Hepatocyte (in vitro differentiated cells): ENCODE measurements at regions not wholly inside any gene's neighbourhood (a gene's known extent, or its start where the extent isn't known, plus 50 kb on each side); places are given as distances from the start of the nearest gene placed in this dataset.

Experiments
- DNase-seq: peaks from one replicate; pipeline ENCODE4 v3.0.0-alpha.2; 2016; ENCODE audit warnings: low spot score
- H2AFZ ChIP-seq: fragments of 200-600 bp; sonication (generic); 2 replicates; pipeline ENCODE4 v1.6.0; 2016; ENCODE audit warnings: antibody characterized with exemption, mild to moderate bottlenecking
- H3K27ac ChIP-seq: fragments of 200-600 bp; sonication (generic); 2 replicates; pipeline ENCODE4 v1.5.1; 2016; ENCODE audit warnings: mild to moderate bottlenecking
- H3K27me3 ChIP-seq: fragments of 200-600 bp; sonication (generic); 2 replicates; pipeline ENCODE4 v1.6.1; 2016
- H3K36me3 ChIP-seq: fragments of 200-600 bp; sonication (generic); replicated peaks from 2 replicates; pipeline ENCODE4 v1.5.1; 2016; ENCODE audit warnings: low read depth; ENCODE audit not compliant: insufficient read depth
- H3K4me1 ChIP-seq: fragments of 200-600 bp; sonication (generic); 2 replicates; pipeline ENCODE4 v1.5.1; 2016; ENCODE audit warnings: mild to moderate bottlenecking, moderate library complexity; ENCODE audit not compliant: insufficient read depth
- H3K4me2 ChIP-seq: fragments of 200-600 bp; sonication (generic); 2 replicates; pipeline ENCODE4 v1.6.0; 2016
- H3K4me3 ChIP-seq: fragments of 200-600 bp; sonication (generic); 2 replicates; pipeline ENCODE4 v1.5.1; 2016; ENCODE audit warnings: mild to moderate bottlenecking
- H3K79me2 ChIP-seq: fragments of 200-600 bp; sonication (generic); 2 replicates; pipeline ENCODE4 v1.6.0; 2017; ENCODE audit warnings: mild to moderate bottlenecking
- H3K9me2 ChIP-seq: fragments of 200-600 bp; sonication (generic); replicated peaks from 2 replicates; pipeline ENCODE4 v1.6.0; 2017; ENCODE audit warnings: mild to moderate bottlenecking; ENCODE audit not compliant: insufficient read depth
- H3K9me3 ChIP-seq: fragments of 200-600 bp; sonication (generic); 2 replicates; pipeline ENCODE4 v1.5.1; 2016; ENCODE audit warnings: low read depth, mild to moderate bottlenecking
- H4K20me1 ChIP-seq: fragments of 200-600 bp; sonication (generic); 2 replicates; pipeline ENCODE4 v1.6.0; 2016; ENCODE audit warnings: mild to moderate bottlenecking; ENCODE audit not compliant: insufficient read depth, poor library complexity, severe bottlenecking
- CTCF ChIP-seq: fragments of 200-600 bp; sonication (generic); IDR thresholded peaks from 2 replicates; pipeline ENCODE4 v1.5.1; 2016; ENCODE audit warnings: antibody characterized with exemption, mild to moderate bottlenecking; ENCODE audit not compliant: poor library complexity
- EZH2 ChIP-seq: fragments of 200-600 bp; sonication (generic); IDR thresholded peaks from 2 replicates; pipeline ENCODE4 v1.6.1; 2016; ENCODE audit warnings: antibody characterized with exemption, mild to moderate bottlenecking, borderline replicate concordance
- EZH2phosphoT487 ChIP-seq: fragments of 200-600 bp; sonication (generic); IDR thresholded peaks from one replicate; pipeline ENCODE4 v1.6.1; 2018; ENCODE audit warnings: antibody characterized with exemption, mild to moderate bottlenecking, low read depth, moderate library complexity; ENCODE audit not compliant: unreplicated experiment, severe bottlenecking
- WGBS: methylation state at CpG from one replicate; pipeline ENCODE4 v1.1.6; 2016; ENCODE audit warnings: low lambda C conversion rate; ENCODE audit errors: missing lambda C conversion rate; 5-methylcytosine and 5-hydroxymethylcytosine counted together

DNA sequence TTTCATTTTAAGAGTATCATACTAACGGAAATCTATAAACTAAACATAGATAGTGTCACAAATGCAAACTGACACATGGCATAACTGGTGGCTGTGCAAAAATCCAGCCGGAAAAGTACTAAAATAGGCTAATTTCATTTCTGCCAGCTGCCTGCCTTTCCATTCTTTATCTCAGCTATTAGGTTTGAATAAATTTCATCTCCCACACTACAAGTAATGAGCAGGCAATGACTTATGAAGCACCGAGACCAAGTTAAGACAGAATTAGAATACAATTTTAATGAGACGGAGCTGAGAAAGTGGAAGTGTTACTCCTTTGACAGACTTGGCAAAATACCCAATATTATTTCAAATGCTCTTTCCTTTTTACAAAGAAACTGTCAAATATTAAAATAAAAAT lies 258.8 kb upstream of the ZNF608 start:
- Histone ChIP-seq H3K9me3 (no peaks in the 10 kb centered on the region), H3K4me3 (no peak overlapping the region), H4K20me1 (no peaks in the 10 kb centered on the region), H3K27me3 (no peaks in the 10 kb centered on the region), H3K4me1 (no peaks in the 10 kb centered on the region), H3K9me2 (no peaks in the 10 kb centered on the region), H2AFZ (no peak overlapping the region), H3K27ac (no peak overlapping the region), H3K36me3 (no peaks in the 10 kb centered on the region), H3K4me2 (no peak overlapping the region), H3K79me2 (no peaks in the 10 kb centered on the region)
- TF ChIP-seq EZH2phosphoT487 (no peak), CTCF (no peak), EZH2 (no peak)
- no peak for DNase-seq
- 76% methylated on average over 4 of the region's 4 CpGs for WGBS

- Histone ChIP-seq H3K9me3 (no peaks in the 10 kb centered on the region), H3K27ac (no peak overlapping the region), H3K9me2 (no peaks in the 10 kb centered on the region), H3K36me3 (no peaks in the 10 kb centered on the region), H3K4me2 (no peak overlapping the region), H3K79me2 (no peaks in the 10 kb centered on the region), H3K4me1 (no peaks in the 10 kb centered on the region), H3K4me3 (no peak overlapping the region), H3K27me3 (no peaks in the 10 kb centered on the region), H4K20me1 (no peaks in the 10 kb centered on the region), H2AFZ (no peak overlapping the region)
- TF ChIP-seq CTCF (no peak), EZH2phosphoT487 (no peak), EZH2 (no peak)
- no peak for DNase-seq
- whole genome bisulfite sequencing: 39% methylated on average over 5 of the region's 5 CpGs
Measured at GRCh38 chr5:125006011-125006685, 259.7 kb upstream of the ZNF608 start.

- Histone ChIP-seq H3K79me2 (no peaks in the 10 kb centered on the region), H3K4me1 (peaks cover 17% of the 10 kb centered on the region), H2AFZ (no peak overlapping the region), H4K20me1 (no peaks in the 10 kb centered on the region), H3K27me3 (no peaks in the 10 kb centered on the region), H3K9me2 (no peaks in the 10 kb centered on the region), H3K9me3 (no peaks in the 10 kb centered on the region), H3K27ac (no peak overlapping the region), H3K4me2 (no peak overlapping the region), H3K4me3 (no peak overlapping the region), H3K36me3 (no peaks in the 10 kb centered on the region)
- DNase-seq: no peak
- 92% methylated on average over 7 of the region's 7 CpGs for WGBS
- TF ChIP-seq EZH2 (no peak), CTCF (no peak), EZH2phosphoT487 (no peak)
Measured at GRCh38 chr5:125010356-125010755, 263.9 kb upstream of the ZNF608 start.

DNA sequence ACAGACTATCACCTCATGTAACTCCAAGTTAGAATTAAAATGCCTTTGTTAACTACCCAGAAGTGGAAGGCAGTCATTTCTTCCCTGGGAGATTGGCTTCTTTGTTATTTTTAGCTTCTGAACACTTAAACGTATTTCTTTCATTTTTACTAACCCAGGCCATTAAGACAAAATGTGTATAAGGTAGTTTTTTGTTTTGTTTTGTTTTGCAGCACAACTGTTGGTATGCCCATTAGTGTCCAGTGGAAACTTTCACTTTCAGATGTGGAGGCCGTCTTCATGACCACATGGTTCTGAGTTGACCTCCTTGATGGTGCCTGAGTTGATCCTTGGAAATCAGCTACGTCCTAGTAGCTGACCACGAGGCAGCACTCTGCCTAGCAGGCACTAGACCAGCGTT lies 264.6 kb upstream of the ZNF608 start:
- H3K79me2 ChIP-seq: no peaks in the 10 kb centered on the region
- TF ChIP-seq EZH2phosphoT487 (no peak), CTCF (no peak), EZH2 (no peak)
- DNase-seq: no peak
- H3K27ac ChIP-seq: peak overlapping the region; percentile 78
- H3K27me3 ChIP-seq: no peaks in the 10 kb centered on the region
- H3K9me3 ChIP-seq: no peaks in the 10 kb centered on the region
- no peaks in the 10 kb centered on the region for H3K9me2 ChIP-seq
- H3K4me3 ChIP-seq: no peak overlapping the region
- 88% methylated on average over 5 of the region's 5 CpGs for WGBS
- H3K4me2 ChIP-seq: peak overlapping the region; percentile 52
- H3K4me1 ChIP-seq: peaks cover 17% of the 10 kb centered on the region
- no peaks in the 10 kb centered on the region for H4K20me1 ChIP-seq
- H2AFZ ChIP-seq: no peak overlapping the region
- H3K36me3 ChIP-seq: no peaks in the 10 kb centered on the region
